AG09309 (cell line): ENCODE measurements at regions not wholly inside any gene's neighbourhood (a gene's known extent, or its start where the extent isn't known, plus 50 kb on each side); places are given as distances from the start of the nearest gene placed in this dataset.

ENCODE experiments used
- DNase-seq: peaks from one replicate; pipeline ENCODE4 v3.0.0-alpha.2; 2010; ENCODE audit warnings: low read depth
- H3K4me3 ChIP-seq: 2 replicates; pipeline ENCODE4 v1.5.1; 2011; ENCODE audit warnings: mild to moderate bottlenecking, low read depth, low read length, moderate library complexity; ENCODE audit not compliant: control insufficient read depth
- TF ChIP-seq, protein P1 (sequence below): IDR thresholded peaks from 2 replicates; pipeline ENCODE4 v1.5.1; 2011; ENCODE audit warnings: mild to moderate bottlenecking, low read depth, low read length, inconsistent platforms; ENCODE audit not compliant: insufficient read depth, control insufficient read depth; ENCODE audit errors: missing control alignments

DNA sequence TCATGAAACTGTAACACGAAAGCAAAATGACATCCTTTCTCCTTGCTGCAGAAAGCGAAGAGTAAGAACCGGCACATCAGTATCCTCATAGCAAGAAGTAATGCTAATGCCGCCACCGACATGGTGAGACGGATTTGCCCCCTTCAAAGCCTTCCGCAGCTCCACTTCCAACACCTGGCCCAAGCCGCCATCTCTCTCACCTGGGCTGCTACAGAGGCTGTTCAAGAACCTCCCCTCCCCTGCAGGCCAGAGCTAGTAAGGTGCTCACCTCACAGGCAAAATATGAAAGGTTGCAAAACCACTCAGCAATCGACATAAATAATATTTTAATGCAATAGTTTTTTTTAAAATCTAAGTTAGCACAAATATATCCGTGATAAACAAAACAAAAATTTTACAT, 123.9 kb upstream of the FRMD4A start:
- TF ChIP-seq, protein P1, sequence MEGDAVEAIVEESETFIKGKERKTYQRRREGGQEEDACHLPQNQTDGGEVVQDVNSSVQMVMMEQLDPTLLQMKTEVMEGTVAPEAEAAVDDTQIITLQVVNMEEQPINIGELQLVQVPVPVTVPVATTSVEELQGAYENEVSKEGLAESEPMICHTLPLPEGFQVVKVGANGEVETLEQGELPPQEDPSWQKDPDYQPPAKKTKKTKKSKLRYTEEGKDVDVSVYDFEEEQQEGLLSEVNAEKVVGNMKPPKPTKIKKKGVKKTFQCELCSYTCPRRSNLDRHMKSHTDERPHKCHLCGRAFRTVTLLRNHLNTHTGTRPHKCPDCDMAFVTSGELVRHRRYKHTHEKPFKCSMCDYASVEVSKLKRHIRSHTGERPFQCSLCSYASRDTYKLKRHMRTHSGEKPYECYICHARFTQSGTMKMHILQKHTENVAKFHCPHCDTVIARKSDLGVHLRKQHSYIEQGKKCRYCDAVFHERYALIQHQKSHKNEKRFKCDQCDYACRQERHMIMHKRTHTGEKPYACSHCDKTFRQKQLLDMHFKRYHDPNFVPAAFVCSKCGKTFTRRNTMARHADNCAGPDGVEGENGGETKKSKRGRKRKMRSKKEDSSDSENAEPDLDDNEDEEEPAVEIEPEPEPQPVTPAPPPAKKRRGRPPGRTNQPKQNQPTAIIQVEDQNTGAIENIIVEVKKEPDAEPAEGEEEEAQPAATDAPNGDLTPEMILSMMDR = no peak
- H3K4me3 ChIP-seq = no peak overlapping the region
- no peak for DNase-seq

DNA sequence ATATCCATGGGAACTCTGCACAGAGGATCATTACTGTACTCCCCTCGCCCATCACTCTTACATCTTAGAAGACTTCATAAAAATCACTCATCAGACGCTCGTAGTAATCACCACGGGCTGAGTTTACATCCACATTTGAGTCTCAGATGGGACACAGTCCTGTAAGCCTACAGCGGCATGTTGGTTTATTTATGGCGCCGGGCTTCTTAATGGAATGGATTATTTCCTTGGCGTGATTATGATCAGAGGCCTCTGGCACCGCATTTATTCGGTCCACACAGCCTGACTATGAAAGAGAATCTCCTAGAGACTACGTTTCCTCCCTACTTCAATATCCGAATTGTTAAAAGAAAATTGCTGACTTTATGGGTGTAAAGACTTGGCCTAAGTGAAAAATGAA, 123.5 kb upstream of the FRMD4A start:
- no peak for DNase-seq
- TF ChIP-seq, protein P1 = no peak
- H3K4me3 ChIP-seq = no peak overlapping the region

DNA sequence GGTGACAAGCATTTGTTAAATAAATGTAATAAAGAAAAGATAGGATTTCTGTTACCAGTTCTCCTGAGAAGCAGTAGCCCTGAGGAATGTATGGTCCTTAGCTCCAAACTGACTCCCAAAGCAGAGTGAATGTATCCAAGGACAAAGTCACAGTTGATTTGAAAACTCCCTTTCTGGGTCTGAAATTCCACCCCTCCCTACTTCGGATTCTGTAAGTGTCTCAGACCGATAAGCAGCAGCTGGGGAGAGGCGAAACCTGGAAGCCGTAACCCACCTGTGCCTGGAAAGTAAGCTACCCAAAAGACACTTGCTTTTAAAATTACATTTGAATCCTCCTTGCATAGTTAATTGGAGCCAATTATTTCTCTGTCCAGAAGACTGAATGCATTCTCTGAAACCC, 122.9 kb upstream of the FRMD4A start:
- no peak for DNase-seq
- TF ChIP-seq, protein P1 = no peak
- no peak overlapping the region for H3K4me3 ChIP-seq

DNA sequence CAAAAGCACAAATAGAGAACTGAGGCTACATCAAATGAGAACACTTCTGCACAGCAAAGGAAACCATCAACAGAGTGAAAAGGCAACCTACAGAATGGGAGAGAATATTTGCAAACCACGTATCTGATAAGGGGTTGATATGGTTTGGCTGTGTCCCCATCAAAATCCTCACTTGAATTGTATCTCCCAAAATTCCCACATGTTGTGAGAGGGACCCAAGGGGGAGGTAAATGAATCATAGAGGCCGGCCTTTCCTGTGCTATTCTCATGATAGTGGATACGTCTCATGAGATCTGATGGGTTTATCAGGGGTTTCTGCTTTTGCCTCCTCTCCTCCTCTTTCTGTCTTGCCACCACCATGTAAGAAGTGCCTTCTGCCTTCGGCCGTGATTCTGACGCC, 120.6 kb upstream of the FRMD4A start:
- TF ChIP-seq, protein P1 = no peak
- DNase-seq = no peak
- H3K4me3 ChIP-seq = no peak overlapping the region

DNA sequence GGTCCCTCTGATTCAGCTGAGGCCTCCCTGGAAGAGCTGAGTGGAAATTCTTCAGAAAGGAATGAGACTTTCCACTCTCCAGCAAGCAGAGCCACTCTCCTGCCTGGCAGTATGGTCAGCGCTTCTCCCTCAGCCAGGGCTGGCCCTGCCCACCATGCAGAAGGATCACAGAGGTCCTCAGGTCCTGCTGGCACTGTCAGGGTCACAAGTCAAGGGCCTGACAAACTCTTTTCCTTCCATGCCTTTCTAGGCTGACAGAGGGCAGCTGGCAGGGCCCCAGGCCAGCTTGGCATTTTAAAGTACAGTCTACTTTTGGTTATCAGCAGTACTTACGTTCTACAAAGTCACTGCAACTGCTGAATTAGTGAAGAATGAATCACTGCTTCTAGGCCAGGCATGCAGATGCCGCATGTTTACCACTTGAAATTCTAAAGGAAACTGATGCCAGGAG, 119.3 kb upstream of the FRMD4A start:
- TF ChIP-seq, protein P1 = no peak
- H3K4me3 ChIP-seq = no peak overlapping the region
- DNase-seq = peak; percentile 31

DNA sequence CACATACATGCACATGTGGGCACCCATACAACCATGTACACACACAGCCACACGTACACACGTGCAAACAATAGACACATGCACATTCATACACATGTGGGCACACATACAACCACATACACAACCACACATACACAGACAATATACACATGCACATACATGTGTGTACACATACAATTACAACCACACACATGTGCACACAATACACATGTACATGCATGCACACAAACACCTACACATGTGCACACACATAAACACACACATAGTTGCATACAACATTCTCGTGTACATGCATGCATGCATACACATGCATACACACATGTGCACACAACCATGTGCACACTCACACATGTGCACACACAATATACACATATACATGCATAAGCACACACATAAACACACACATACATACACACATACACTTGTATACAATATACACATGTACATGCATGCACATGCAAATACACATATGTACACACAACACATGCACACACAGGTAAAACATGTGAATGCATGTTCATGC, 118.6 kb upstream of the FRMD4A start:
- no peak for DNase-seq
- H3K4me3 ChIP-seq = no peak overlapping the region
- TF ChIP-seq, protein P1 = no peak
